ENCODE measurements at regions not wholly inside any gene's neighbourhood (a gene's known extent, or its start where the extent isn't known, plus 50 kb on each side); places are given as distances from the start of the nearest gene placed in this dataset.

- no peaks in the 10 kb centered on the region for H3K9me2 ChIP-seq (replicated peaks; ENCODE audit: insufficient read depth)
- no peak overlapping the region for H3K27ac ChIP-seq
- TF ChIP-seq EZH2phosphoT487 (IDR thresholded peaks at IDR 0.05; ENCODE audit: low read depth, severe bottlenecking, unreplicated experiment) (no peak), EZH2 (IDR thresholded peaks at IDR 0.05; ENCODE audit: borderline replicate concordance) (no peak), CTCF (IDR thresholded peaks at IDR 0.05; ENCODE audit: poor library complexity) (no peak)
- DNase-seq (ENCODE audit: low spot score), result peak; percentile 14
- H3K36me3 ChIP-seq (replicated peaks; ENCODE audit: insufficient read depth, low read depth), result no peaks in the 10 kb centered on the region
- 7% methylated on average over 15 of the region's 30 CpGs for WGBS (ENCODE audit: low lambda C conversion rate, missing lambda C conversion rate)
- H3K27me3 ChIP-seq, result peaks cover 29% of the 10 kb centered on the region
- H3K4me1 ChIP-seq (ENCODE audit: insufficient read depth), result peaks cover 4% of the 10 kb centered on the region
- H3K9me3 ChIP-seq (ENCODE audit: low read depth), result no peaks in the 10 kb centered on the region
- H3K79me2 ChIP-seq, result no peaks in the 10 kb centered on the region
- H2AFZ ChIP-seq, result peak overlapping the region; percentile 80
- no peaks in the 10 kb centered on the region for H4K20me1 ChIP-seq (ENCODE audit: insufficient read depth, poor library complexity, severe bottlenecking)
- H3K4me3 ChIP-seq, result peak overlapping the region; percentile 54
- peak overlapping the region; percentile 95 for H3K4me2 ChIP-seq
Observed at GRCh38 chr12:77325511-77326236, 260.3 kb upstream of the E2F7 start.

GRCh38 chr12:77324763-77325468 lies 259.5 kb upstream of the E2F7 start:
- no peaks in the 10 kb centered on the region for H3K9me2 ChIP-seq (replicated peaks; ENCODE audit: insufficient read depth)
- peak overlapping the region; percentile 54 for H3K4me3 ChIP-seq
- WGBS (ENCODE audit: low lambda C conversion rate, missing lambda C conversion rate), result under 1% methylated on average over 49 of the region's 64 CpGs
- no peaks in the 10 kb centered on the region for H4K20me1 ChIP-seq (ENCODE audit: insufficient read depth, poor library complexity, severe bottlenecking)
- H3K4me2 ChIP-seq, result peak overlapping the region; percentile 95
- H3K79me2 ChIP-seq, result no peaks in the 10 kb centered on the region
- H3K27me3 ChIP-seq, result peaks cover 29% of the 10 kb centered on the region
- peaks cover 4% of the 10 kb centered on the region for H3K4me1 ChIP-seq (ENCODE audit: insufficient read depth)
- no peak for TF ChIP-seq EZH2 (IDR thresholded peaks at IDR 0.05; ENCODE audit: borderline replicate concordance)
- peak; percentile 65 for TF ChIP-seq CTCF (IDR thresholded peaks at IDR 0.05; ENCODE audit: poor library complexity)
- no peak for TF ChIP-seq EZH2phosphoT487 (IDR thresholded peaks at IDR 0.05; ENCODE audit: low read depth, severe bottlenecking, unreplicated experiment)
- DNase-seq (ENCODE audit: low spot score), result peak; percentile 90
- peak overlapping the region; percentile 80 for H2AFZ ChIP-seq
- no peak overlapping the region for H3K27ac ChIP-seq
- H3K36me3 ChIP-seq (replicated peaks; ENCODE audit: insufficient read depth, low read depth), result no peaks in the 10 kb centered on the region
- no peaks in the 10 kb centered on the region for H3K9me3 ChIP-seq (ENCODE audit: low read depth)

GRCh38 chr12:77324416-77324762 lies 259.0 kb upstream of the E2F7 start:
- H3K4me2 ChIP-seq, result peak overlapping the region; percentile 95
- TF ChIP-seq EZH2 (IDR thresholded peaks at IDR 0.05; ENCODE audit: borderline replicate concordance) (no peak), CTCF (IDR thresholded peaks at IDR 0.05; ENCODE audit: poor library complexity) (no peak), EZH2phosphoT487 (IDR thresholded peaks at IDR 0.05; ENCODE audit: low read depth, severe bottlenecking, unreplicated experiment) (no peak)

More at GRCh38 chr12:77324416-77324762, 259.0 kb upstream of the E2F7 start:
- Histone ChIP-seq H3K9me2 (replicated peaks; ENCODE audit: insufficient read depth) (no peaks in the 10 kb centered on the region), H3K27ac (no peak overlapping the region), H3K36me3 (replicated peaks; ENCODE audit: insufficient read depth, low read depth) (no peaks in the 10 kb centered on the region), H3K4me1 (ENCODE audit: insufficient read depth) (peaks cover 4% of the 10 kb centered on the region), H4K20me1 (ENCODE audit: insufficient read depth, poor library complexity, severe bottlenecking) (no peaks in the 10 kb centered on the region), H3K4me3 (peak overlapping the region; percentile 54), H3K79me2 (no peaks in the 10 kb centered on the region), H3K9me3 (ENCODE audit: low read depth) (no peaks in the 10 kb centered on the region), H2AFZ (peak overlapping the region; percentile 80), H3K27me3 (peaks cover 29% of the 10 kb centered on the region)
- 2% methylated on average over 15 of the region's 15 CpGs for WGBS (ENCODE audit: low lambda C conversion rate, missing lambda C conversion rate)
- DNase-seq (ENCODE audit: low spot score), result no peak
